CD4-positive, alpha-beta T cell treated with Interferon gamma for 1 hour (primary cell): ENCODE measurements at regions not wholly inside any gene's neighbourhood (a gene's known extent, or its start where the extent isn't known, plus 50 kb on each side); places are given as distances from the start of the nearest gene placed in this dataset.
"Not testable (repeated sequence)": the region's sequence is repeated elsewhere in the genome, so short reads cannot be mapped to it uniquely, and the experiment has no call there.

Source experiments
- DNase-seq: peaks from one replicate; pipeline ENCODE4 v3.0.0-alpha.2; 2020

- DNase-seq = no peak
These were observed 1889.7 kb upstream of the CELF4 start for GRCh38 chr18:39455285-39455684.

GRCh38 chr18:39454866-39455265, 1889.3 kb upstream of the CELF4 start:
- no peak for DNase-seq

GRCh38 chr18:39453882-39454281, 1888.3 kb upstream of the CELF4 start:
- DNase-seq = no peak

GRCh38 chr18:39453356-39453755, 1887.8 kb upstream of the CELF4 start:
- DNase-seq = no peak

GRCh38 chr18:39450958-39451357, 1885.4 kb upstream of the CELF4 start:
- no peak for DNase-seq

GRCh38 chr18:39449566-39449965, 1884.0 kb upstream of the CELF4 start:
- no peak for DNase-seq

GRCh38 chr18:39448942-39449341, 1883.3 kb upstream of the CELF4 start:
- no peak for DNase-seq

GRCh38 chr18:39444957-39445356, 1879.4 kb upstream of the CELF4 start:
- not testable (repeated sequence) for DNase-seq

GRCh38 chr18:39441648-39442047, 1876.0 kb upstream of the CELF4 start:
- DNase-seq = no peak

GRCh38 chr18:39435996-39436395, 1870.4 kb upstream of the CELF4 start:
- no peak for DNase-seq

GRCh38 chr18:39435209-39435608, 1869.6 kb upstream of the CELF4 start:
- DNase-seq = no peak

- DNase-seq = no peak
These were observed 1868.8 kb upstream of the CELF4 start for GRCh38 chr18:39434223-39434920.

- no peak for DNase-seq
These were observed 1859.7 kb upstream of the CELF4 start for GRCh38 chr18:39425172-39425850.

GRCh38 chr18:39424261-39424660, 1858.7 kb upstream of the CELF4 start:
- DNase-seq = no peak

- no peak for DNase-seq
These were observed 1855.7 kb upstream of the CELF4 start for GRCh38 chr18:39421276-39421675.

GRCh38 chr18:39419315-39419714, 1853.7 kb upstream of the CELF4 start:
- no peak for DNase-seq

GRCh38 chr18:39415471-39415870, 1849.9 kb upstream of the CELF4 start:
- no peak for DNase-seq

GRCh38 chr18:39414009-39414700, 1848.6 kb upstream of the CELF4 start:
- no peak for DNase-seq

- DNase-seq = no peak
These were observed 1841.3 kb upstream of the CELF4 start for GRCh38 chr18:39406941-39407340.

GRCh38 chr18:39403121-39403520, 1837.5 kb upstream of the CELF4 start:
- no peak for DNase-seq

- DNase-seq = no peak
These were observed 1834.1 kb upstream of the CELF4 start for GRCh38 chr18:39399662-39400061.

GRCh38 chr18:39396168-39396567, 1830.6 kb upstream of the CELF4 start:
- DNase-seq = no peak

GRCh38 chr18:39389800-39390379, 1824.3 kb upstream of the CELF4 start:
- no peak for DNase-seq

- DNase-seq = no peak
These were observed 1815.3 kb upstream of the CELF4 start for GRCh38 chr18:39380866-39381265.
